K562 (cell line): ENCODE measurements at regions not wholly inside any gene's neighbourhood (a gene's known extent, or its start where the extent isn't known, plus 50 kb on each side); places are given as distances from the start of the nearest gene placed in this dataset.

Experiments used
- ATAC-seq: fragments of 200-7000 bp; cut with Tn5 transposase; 3 replicates; pipeline ENCODE4 v1.9.1; 2020; ENCODE audit warnings: moderate library complexity
- BruUV-seq: library from RNA; stranded (reverse); fragments of 400-500 nt; replicated peaks from 2 replicates; lab custom pipeline; 2021; lab: Mats Ljungman, UMichigan
- CTCF ChIA-PET: fragments of 300-600 bp; formaldehyde crosslinking; extraction: SDS; loops from one replicate; lab custom pipeline; 2021; ENCODE audit warnings: low intra/inter-chr PET ratio; lab: Yijun Ruan, JAX
- POLR2A ChIA-PET: fragments of 300-600, 350-650 bp; sonication (Branson Sonifier 250); formaldehyde crosslinking; extraction: SDS; loops from one replicate; lab custom pipeline; 2021; ENCODE audit warnings: antibody characterized with exemption, inconsistent platforms; lab: Yijun Ruan, JAX
- DNase-seq, 4 experiments: peaks; one replicate each; pipeline versions ENCODE4 v3.0.0 to v3.0.0-alpha.2; 2011 to 2018; ENCODE audit warnings: low spot score in 3 of 4, mixed read lengths in 3 of 4; ENCODE audit errors: extremely low read depth in 1 of 4
- FAIRE-seq: peaks from 2 replicates; lab custom pipeline; 2011; peaks lifted over from hg19 to GRCh38; lab: Jason Lieb, UNC
- H2AFZ ChIP-seq: 2 replicates; pipeline ENCODE4 v1.6.0; 2011; ENCODE audit warnings: low read depth, low read length, control low read depth, inconsistent platforms
- H3K27ac ChIP-seq: fragments of 200-600 bp; 3 replicates; pipeline ENCODE4 v1.8.0; 2011; ENCODE audit warnings: low read depth, mild to moderate bottlenecking, control low read depth, inconsistent platforms, low read length, moderate library complexity, mixed read lengths; ENCODE audit errors: extremely low read depth
- H3K27me3 ChIP-seq, 2 experiments: fragments of 300-600 bp in 1 of 2; 2 replicates in 1 of 2; 3 replicates in 1 of 2; pipeline versions ENCODE4 v1.6.0 to v1.8.0; 2011; ENCODE audit warnings: inconsistent platforms in 2 of 2, low read length in 2 of 2, mild to moderate bottlenecking in 1 of 2, mixed read lengths in 1 of 2, moderate library complexity in 1 of 2; ENCODE audit not compliant: control insufficient read depth in 2 of 2, insufficient read depth in 2 of 2
- H3K36me3 ChIP-seq: fragments of 300-600 bp; 3 replicates; pipeline ENCODE4 v1.8.0; 2011; ENCODE audit warnings: mild to moderate bottlenecking, low read length, inconsistent platforms; ENCODE audit not compliant: control insufficient read depth, insufficient read depth
- H3K4me1 ChIP-seq, 2 experiments: fragments of 200-600 bp in 1 of 2; replicated peaks in 1 of 2; 2 replicates in 1 of 2; 3 replicates in 1 of 2; pipeline versions ENCODE4 v1.5.1 to v1.8.0; 2011; ENCODE audit warnings: inconsistent platforms in 2 of 2, low read length in 2 of 2, mild to moderate bottlenecking in 1 of 2, mixed read lengths in 1 of 2, moderate library complexity in 1 of 2; ENCODE audit not compliant: control insufficient read depth in 2 of 2, insufficient read depth in 2 of 2
- H3K4me2 ChIP-seq: 2 replicates; pipeline ENCODE4 v1.6.1; 2011; ENCODE audit warnings: low read length, control low read depth, inconsistent platforms, mixed read lengths; ENCODE audit not compliant: insufficient read depth
- H3K4me3 ChIP-seq: fragments of 200-600 bp; sonication (generic), shearing (Covaris generic); 2 replicates; pipeline ENCODE4 v1.5.1; 2016; ENCODE audit warnings: control low read depth, inconsistent platforms
- H3K79me2 ChIP-seq: fragments of 200-600 bp; 3 replicates; pipeline ENCODE4 v1.8.0; 2011; ENCODE audit warnings: low read length, inconsistent platforms; ENCODE audit not compliant: control insufficient read depth, insufficient read depth
- H3K9ac ChIP-seq, 2 experiments: 2 replicates each; pipeline versions ENCODE4 v1.6.0 to v1.6.1; 2011; ENCODE audit warnings: low read depth in 2 of 2, low read length in 2 of 2, control low read depth in 1 of 2, inconsistent platforms in 1 of 2, mild to moderate bottlenecking in 1 of 2, mixed read lengths in 1 of 2; ENCODE audit not compliant: insufficient read depth in 1 of 2
- H3K9me1 ChIP-seq: one replicate; pipeline ENCODE4 v1.6.0; 2011; ENCODE audit warnings: inconsistent platforms, mild to moderate bottlenecking, low read length, moderate library complexity; ENCODE audit not compliant: control insufficient read depth, insufficient read depth
- H3K9me3 ChIP-seq: replicated peaks from 2 replicates; pipeline ENCODE4 v1.5.1; 2011; ENCODE audit warnings: low read depth, low read length, inconsistent platforms; ENCODE audit not compliant: control insufficient read depth, insufficient read depth
- H4K20me1 ChIP-seq: replicated peaks from 2 replicates; pipeline ENCODE4 v1.6.1; 2011; ENCODE audit warnings: low read length, inconsistent platforms, mixed read lengths; ENCODE audit not compliant: control insufficient read depth, insufficient read depth
- CSDE1 ChIP-seq, 2 experiments: fragments of 450-650 bp; IDR thresholded peaks; 2 replicates each; pipeline ENCODE4 v1.6.1; 2016; ENCODE audit warnings: mild to moderate bottlenecking in 1 of 2
- DPF2 ChIP-seq: fragments of 450-650 bp; IDR thresholded peaks from 2 replicates; pipeline ENCODE4 v1.6.1; 2016
- EGR1 ChIP-seq: fragments of 450-650 bp; conservative IDR thresholded peaks from 2 replicates; pipeline ENCODE4 v1.6.1; 2017; ENCODE audit warnings: mild to moderate bottlenecking
- FOXK2 ChIP-seq, 2 experiments: fragments of 450-650 bp; IDR thresholded peaks in 1 of 2; conservative IDR thresholded peaks in 1 of 2; 2 replicates each; pipeline ENCODE4 v1.6.1; 2016; ENCODE audit warnings: low read depth in 2 of 2, mild to moderate bottlenecking in 1 of 2
- FOXO4 ChIP-seq: fragments of 450-650 bp; formaldehyde crosslinking; IDR thresholded peaks from 2 replicates; pipeline ENCODE4 v1.4.0; 2020; ENCODE audit warnings: mild to moderate bottlenecking, moderate library complexity
- HNRNPH1 ChIP-seq: fragments of 200-400 bp; formaldehyde crosslinking; optimal IDR thresholded peaks from 2 replicates; pipeline ENCODE3; 2017; ENCODE audit warnings: low read depth, mild to moderate bottlenecking, low read length, moderate library complexity
- RUNX1 ChIP-seq: sonication (generic); IDR thresholded peaks from 2 replicates; pipeline ENCODE4 v1.6.1; 2016; ENCODE audit warnings: antibody characterized with exemption, low read depth
- SRSF9 ChIP-seq: fragments of 200-400 bp; formaldehyde crosslinking; IDR thresholded peaks from 2 replicates; pipeline ENCODE4 v1.6.1; 2017; ENCODE audit warnings: low read depth, low read length, borderline replicate concordance
- TEAD2 ChIP-seq: fragments of 450-650 bp; IDR thresholded peaks from 2 replicates; pipeline ENCODE4 v1.6.1; 2016; ENCODE audit warnings: missing genetic modification characterization, control low read depth, missing compliant biosample characterization
- TEAD4 ChIP-seq, 2 experiments: sonication (generic) in 1 of 2; formaldehyde crosslinking in 1 of 2; IDR thresholded peaks; 2 replicates each; pipeline versions ENCODE4 v1.6.1 to v1.8.0; 2012 to 2022; ENCODE audit warnings: borderline replicate concordance in 1 of 2, inconsistent platforms in 1 of 2, low read length in 1 of 2, mild to moderate bottlenecking in 1 of 2, missing genetic modification reagents in 1 of 2
- TRIM28 ChIP-seq: fragments of 450-650 bp; IDR thresholded peaks from 2 replicates; pipeline ENCODE4 v1.6.1; 2017
- WGBS: fragments of 100-300 bp; shearing (Covaris generic); methylation state at CpG from one replicate; pipeline ENCODE4 v1.1.6; 2016; ENCODE audit warnings: low coverage, mixed read lengths; ENCODE audit not compliant: insufficient coverage; ENCODE audit errors: missing lambda C conversion rate; 5-methylcytosine and 5-hydroxymethylcytosine counted together
- in situ Hi-C: fragments of 300-500 bp; cut with MboI; formaldehyde crosslinking; loops from 4 replicates; pipeline ENCODE4 v1.15.0; 2018; ENCODE audit warnings: inconsistent platforms, mixed read lengths
- intact Hi-C: fragments of 100-400 bp; cut with micrococcal nuclease; formaldehyde crosslinking; loops from 2 replicates; pipeline ENCODE4 v1.14.2; 2022

GRCh38 chr6:1127129-1127528, 184.8 kb upstream of the FOXQ1 start:
- DNase-seq = no peak
- Histone ChIP-seq H3K36me3 (no peaks in the 10 kb centered on the region), H3K9ac (no peak overlapping the region), H2AFZ (no peak overlapping the region), H3K9me3 (no peaks in the 10 kb centered on the region), H3K4me2 (no peak overlapping the region), H3K4me1 (no peaks in the 10 kb centered on the region), H3K79me2 (no peaks in the 10 kb centered on the region), H3K27ac (no peak overlapping the region), H3K9me1 (no peaks in the 10 kb centered on the region), H3K27me3 (peaks cover 0 to 37% of the 10 kb centered on the region in 2 experiments; a peak in 2 of 5 replicates), H4K20me1 (0 out of 2 replicates have a peak, but pooled peaks cover 4% of the 10 kb centered on the region), H3K4me3 (no peak overlapping the region)
- no peak for FAIRE-seq
- TF ChIP-seq RUNX1 = no peak
- TF ChIP-seq TRIM28 = no peak
- TF ChIP-seq FOXK2 (conservative IDR thresholded peaks at IDR 0.05 in 1 of 2, IDR thresholded peaks at IDR 0.05 in 1 of 2; ENCODE audit: low read depth in 2 of 2) = no peak
- TF ChIP-seq HNRNPH1 = no peak
- TF ChIP-seq DPF2 = no peak
- TF ChIP-seq TEAD2 = no peak
- no peak for TF ChIP-seq EGR1
- no peak for TF ChIP-seq TEAD4 (IDR thresholded peaks at IDR 0.05; ENCODE audit: low read length)
- TF ChIP-seq TEAD4 (CRISPR knock-in tag; IDR thresholded peaks at IDR 0.05; ENCODE audit: borderline replicate concordance) = no peak
- TF ChIP-seq SRSF9 = no peak
- TF ChIP-seq CSDE1 (IDR thresholded peaks at IDR 0.05) = no peak
- no peak for TF ChIP-seq FOXO4 (CRISPR knock-in tag)
- no peak for ATAC-seq
- WGBS = 1% methylated on average over 9 of the region's 9 CpGs
- in situ Hi-C loops (no loop called here), intact Hi-C loops (no loop called here)
- POLR2A ChIA-PET = no interaction called here
- CTCF ChIA-PET = interaction anchor here (0.6 kb wide), 1 partner anchor 898 kb away, joined by 3 read pairs; no protein-coding TSS in a partner anchor
- no TSS peak for BruUV-seq
